Stimulated activated CD8-positive, alpha-beta memory T cell treated with anti-CD3 and anti-CD28 coated beads, Interleukin-2, amount 100 ng/mL, for 48 hours (primary cell): ENCODE measurements at regions not wholly inside any gene's neighbourhood (a gene's known extent, or its start where the extent isn't known, plus 50 kb on each side); places are given as distances from the start of the nearest gene placed in this dataset.
"Not testable (repeated sequence)": the region's sequence is repeated elsewhere in the genome, so short reads cannot be mapped to it uniquely, and the experiment has no call there.

Experiments used
- DNase-seq, 2 donors: peaks; one replicate each; pipeline ENCODE4 v3.0.0-alpha.2; 2020; ENCODE audit warnings: low read depth in 2 of 2

DNA sequence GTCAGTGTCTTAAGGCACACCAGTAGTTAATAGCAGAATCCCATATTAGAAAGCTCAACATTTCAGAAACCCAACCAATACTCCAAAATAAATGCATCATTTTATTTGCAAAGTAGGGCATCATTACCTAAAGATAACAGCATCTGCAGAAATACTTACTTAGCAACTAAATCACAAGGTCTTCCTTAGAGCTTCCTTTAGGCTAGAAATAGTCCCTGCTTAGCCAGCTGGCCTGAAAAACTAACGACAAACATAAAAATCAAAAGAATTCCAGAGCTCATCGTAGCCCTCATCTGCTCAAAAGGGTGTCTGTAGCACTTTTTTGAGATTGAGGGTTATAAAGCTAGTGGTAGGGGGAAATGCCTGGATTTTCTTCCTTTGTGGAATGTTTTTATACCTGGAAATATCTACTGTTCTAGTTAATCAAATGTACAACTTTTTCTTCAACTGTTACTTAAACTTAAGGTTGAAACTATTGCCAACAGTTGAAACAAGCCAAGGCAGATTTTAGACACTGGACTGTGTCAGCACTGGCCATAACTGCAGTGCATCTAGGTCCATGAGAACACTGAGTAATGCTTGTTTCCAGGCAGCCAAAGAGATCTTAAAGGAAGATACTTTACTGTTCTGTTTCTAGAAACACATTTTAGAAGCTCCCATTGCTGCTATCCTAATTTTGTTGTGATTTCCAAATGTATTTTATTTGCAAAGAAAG lies 129.4 kb upstream of the RASA1 start:
- DNase-seq, result no peak

DNA sequence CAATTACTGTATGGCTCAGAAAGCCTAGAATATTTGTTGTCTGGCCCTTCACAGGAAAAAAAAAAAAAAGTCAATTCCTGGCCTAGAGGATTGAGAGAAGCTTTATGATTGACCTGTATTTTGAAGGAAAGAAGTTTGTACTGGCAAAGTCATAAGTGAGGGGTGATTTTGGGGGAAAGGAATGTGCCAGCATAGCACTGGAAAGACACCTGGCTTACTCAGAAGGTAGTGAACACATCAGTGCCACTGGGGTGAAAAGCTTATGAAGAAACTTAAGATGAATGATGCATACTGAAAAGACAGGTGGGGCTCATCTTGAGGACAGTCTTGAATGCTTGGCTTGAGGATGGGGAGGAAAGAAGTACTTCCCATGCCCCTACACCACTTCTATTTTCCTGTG lies 127.9 kb upstream of the RASA1 start:
- DNase-seq, result no peak

DNA sequence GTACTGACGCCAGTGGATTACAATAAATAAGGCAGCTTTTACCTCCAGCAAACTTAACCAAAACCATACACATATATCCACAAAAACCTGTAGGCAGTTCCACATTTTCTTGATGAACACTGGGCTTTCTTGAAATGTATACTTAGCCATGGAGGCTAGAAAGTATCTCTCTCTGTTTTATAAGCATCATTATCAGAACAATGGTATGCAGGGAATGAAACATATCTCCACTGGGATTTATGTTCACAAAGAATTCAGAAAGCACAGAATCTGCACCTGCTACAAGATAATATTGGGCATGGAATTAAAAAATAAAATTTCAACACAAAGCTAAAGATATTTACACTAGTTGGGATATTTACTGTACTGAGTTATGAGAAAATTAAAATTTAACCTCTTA lies 126.1 kb upstream of the RASA1 start:
- DNase-seq, result no peak

DNA sequence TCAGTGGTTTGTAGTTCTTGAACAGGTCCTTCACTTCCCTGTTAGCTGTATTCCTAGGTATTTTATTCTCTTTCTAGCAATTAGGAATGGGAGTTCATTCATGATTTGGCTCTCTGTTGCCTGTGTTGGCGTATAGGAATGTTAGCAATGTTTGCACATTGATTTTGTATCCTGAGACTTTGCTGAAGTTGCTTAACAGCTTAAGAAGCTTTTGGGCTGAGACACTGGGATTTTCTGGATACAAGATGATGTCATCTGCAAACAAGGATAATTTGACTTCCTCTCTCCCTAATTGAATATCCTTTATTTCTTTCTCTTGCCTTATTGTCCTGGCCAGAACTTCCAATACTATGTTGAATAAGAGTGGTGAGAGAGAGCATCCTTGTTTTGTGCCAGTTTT lies 121.8 kb upstream of the RASA1 start:
- DNase-seq, result not testable (repeated sequence)

DNA sequence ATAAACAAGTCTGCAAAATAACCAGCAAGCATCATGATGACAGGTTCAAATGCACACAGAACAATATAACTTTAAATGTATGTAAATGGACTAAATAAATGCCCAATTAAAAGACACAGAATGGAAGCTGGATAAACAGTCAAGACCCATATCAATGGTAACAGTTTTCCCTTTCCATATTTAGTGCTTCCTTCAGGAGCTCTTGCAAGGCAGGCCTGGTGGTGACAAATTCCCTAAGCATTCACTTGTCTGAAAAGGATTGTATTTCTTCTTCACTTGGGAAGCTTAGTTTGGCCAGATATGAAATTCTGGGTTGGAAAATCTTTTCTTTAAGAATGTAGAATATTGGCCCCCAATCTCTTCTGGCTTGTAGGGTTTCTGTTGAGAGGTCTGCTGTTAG lies 120.2 kb upstream of the RASA1 start:
- no peak for DNase-seq

DNA sequence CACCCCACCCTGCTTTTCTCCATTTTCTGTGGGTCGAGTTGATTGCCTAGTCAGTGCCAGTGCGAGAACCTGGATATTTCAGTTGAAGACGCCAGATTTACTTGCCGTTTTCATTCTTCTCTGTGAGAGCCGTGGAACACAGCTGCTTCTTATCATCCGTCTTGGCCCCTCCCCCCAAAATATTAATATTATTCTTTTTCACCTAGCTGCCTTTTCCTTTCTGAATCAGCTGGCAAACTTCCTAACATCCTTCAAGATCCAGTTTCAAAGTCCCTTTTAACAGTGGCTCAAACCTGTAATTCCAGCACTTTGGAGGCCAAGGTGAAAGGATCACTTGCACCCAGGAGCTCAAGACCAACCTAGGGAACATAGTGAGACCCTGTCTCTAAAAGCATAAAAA lies 117.1 kb upstream of the RASA1 start:
- DNase-seq, result no peak

DNA sequence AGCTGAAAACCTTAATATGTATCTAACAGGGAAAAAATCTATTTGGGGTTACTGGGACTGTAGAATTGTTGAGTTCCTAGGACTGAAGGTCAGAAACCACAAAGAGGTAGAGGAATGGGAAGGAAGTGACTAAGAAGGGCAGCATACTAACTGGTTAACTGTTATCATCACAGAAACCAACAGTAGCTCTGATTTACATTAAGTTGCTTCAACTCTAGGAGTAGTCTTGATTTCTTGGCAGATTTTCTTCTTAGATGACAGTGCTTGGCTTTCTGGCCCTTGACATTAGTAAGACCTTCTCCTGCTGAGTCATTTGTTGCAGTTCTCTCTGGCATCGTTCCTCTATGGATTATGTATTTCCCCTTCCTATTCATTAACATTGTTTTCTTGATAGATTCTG lies 116.1 kb upstream of the RASA1 start:
- no peak for DNase-seq

DNA sequence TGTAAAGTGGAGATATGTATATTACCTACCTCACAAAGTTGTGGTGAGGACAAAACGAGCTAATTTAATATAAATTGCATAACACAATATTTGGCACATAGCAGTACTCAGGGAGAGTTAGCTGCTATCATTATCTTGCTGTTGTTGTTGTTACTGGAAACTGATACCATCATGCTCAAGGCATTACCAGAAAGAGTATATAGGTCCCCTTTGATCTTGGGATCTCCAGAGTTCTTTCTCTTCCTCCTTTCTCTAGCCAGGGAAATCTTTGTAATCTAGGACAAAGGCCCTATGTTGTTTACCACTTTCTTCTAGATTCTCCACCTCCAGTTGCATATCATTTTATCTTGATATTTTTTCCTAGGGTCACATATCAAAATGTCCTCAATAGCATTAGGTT lies 114.8 kb upstream of the RASA1 start:
- no peak for DNase-seq

DNA sequence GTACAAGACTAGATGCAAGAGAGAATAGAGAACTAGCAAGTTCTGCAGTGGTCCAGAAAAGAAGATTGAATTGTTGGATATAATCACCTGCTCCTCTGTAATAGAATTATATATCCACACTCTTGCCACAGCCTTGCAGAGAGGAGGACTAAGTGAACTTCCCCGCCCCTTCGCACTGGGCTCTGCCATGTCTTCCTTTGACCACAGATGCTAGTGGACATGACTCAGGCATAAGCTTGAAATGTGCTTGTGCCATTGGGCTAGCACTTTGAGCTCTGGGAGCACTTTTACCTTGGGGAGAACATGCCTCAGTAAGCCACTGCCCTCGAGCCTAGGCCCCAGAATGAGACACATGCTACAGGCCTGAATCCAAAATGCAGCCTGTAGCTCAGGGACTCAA lies 113.5 kb upstream of the RASA1 start:
- no peak for DNase-seq

DNA sequence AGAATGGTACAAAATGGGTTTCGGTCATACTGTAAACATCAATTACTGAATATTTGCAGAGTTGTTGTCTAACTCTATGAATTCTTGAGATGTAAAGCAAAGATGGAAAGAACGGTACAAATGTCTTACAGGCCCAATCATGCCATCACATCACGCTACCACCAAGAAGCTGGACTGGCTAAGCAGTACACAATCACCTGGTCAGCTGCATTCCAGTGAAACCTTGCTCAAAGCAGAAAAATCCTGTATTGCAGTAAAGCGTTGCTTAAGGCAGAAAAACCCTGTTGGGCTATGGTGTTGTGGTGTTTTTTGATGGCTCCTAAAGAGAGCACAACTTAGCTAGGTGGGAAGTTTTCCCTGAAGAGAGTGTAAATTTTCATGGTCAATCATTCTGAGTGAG lies 112.6 kb upstream of the RASA1 start:
- DNase-seq, result no peak

DNA sequence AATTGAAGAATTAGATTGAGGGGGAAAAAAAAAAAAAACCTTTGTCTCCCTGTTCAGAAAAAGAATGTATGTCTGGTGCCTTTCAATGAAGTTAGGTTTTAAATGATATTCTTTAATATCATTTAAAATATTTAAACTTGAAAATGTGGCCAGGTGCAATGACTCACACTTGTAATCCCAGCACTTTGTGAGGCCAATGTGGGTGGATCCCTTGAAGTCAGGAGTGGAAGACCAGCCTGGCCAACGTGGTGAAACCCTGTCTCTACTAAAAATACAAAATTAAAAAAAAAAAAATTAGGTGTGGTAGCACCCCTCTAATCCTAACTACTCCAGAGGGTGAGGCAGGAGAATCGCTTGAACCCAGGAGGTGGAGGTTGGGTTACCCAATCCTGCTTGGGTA lies 111.1 kb upstream of the RASA1 start:
- DNase-seq, result no peak

DNA sequence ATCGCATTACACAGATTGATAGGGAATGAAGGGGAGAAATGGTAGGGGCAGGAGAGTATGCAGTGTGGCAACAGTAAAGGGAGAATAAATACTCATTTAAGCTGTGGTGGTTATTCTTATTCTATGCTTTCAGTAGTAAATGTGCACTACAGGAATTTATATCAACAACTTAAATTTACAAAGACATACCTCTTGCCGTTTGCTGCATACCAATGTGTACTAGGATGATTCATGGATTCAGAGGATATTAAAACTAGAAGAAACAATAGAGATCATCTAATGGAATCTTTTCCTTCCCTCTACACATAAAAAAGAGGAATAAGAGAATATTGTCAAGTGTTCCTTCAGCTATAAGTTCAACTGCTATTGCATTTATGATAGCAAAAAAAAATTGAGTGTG lies 103.3 kb upstream of the RASA1 start:
- DNase-seq, result no peak

DNA sequence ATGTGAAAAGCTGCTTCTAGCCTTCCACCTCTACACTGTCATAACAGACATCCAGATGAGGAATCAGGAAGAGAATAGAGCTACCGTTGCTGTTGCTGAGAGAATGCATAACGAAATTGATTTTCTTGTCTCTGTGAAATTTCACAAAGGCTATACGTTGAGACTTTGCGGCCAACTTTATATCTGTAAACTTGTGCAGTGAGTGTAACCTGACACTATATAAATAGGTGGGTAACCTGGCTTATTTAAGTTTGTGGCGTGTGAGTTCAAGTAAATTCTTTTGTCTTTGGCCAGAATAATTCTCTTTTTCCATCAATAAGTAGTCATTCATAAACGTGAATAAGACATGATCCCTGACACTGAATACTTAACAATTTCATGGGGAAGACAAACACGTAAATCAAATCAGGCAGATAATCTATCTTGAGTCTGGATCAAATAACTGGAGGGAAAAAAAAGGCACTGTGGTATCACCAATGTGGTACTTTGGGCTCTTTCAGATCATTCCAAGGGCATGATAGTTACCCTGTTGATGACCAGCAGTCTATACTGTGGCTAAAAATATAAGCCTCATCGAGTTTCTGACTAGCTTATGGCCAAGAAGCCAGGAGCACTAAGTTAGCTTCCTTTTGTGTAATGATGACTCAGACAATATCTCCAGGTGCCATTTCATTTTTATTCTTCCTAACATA lies 98.2 kb upstream of the RASA1 start:
- DNase-seq, result no peak

DNA sequence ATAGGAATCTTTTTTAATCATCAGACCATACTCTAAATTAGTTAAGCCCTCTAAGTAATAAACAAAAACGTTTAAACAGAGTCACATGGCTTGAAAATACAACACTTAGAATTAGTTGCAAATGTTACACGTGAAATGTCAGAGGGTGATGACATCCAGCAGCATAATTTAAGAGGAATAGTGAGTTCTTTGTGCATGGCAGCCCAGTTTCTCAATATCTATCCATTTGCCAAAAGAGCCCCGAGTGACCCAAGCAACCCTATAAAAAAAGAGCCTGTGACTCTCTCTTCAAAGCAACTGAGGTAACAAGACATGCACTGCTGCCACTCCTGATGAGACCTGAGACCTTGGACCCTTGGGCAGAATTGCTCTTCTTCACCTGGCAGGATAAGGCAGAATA lies 96.9 kb upstream of the RASA1 start:
- no peak for DNase-seq

DNA sequence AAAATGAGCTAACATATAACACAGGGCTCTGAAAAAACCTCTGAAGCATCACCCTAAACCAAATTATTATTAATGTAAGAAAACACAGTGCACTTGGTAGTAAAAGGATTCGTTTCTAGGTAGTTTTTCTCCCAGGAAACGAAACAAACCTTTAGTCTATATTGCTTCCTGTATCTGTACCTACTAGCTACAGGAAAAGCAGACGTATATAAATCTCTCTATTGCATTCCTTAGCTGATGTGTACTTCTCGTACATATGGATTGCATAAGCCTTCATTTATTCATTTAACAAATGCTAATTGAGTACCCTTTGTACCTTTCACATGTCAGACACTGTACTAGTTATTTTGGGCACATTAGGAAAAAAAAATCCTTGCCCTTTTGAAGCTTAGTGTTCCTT lies 85.0 kb upstream of the RASA1 start:
- no peak for DNase-seq

DNA sequence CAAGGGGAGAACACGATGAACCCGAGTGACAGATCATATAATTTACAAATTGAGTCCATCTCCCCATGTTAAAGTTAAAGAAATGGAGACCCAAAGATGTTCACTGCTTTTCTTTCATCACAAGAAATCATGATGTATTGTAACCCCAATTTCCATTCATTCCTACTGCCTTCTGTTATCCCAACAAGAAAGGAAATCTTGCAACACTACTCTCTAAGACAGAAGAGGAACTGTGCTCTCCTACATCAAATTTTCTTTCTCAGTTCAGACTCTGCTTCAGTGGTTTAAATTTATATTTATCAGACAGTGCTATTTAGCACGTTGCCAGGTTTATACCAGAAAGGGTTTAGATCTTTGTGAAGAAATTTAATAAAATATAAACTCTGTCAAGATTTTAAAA lies 83.8 kb upstream of the RASA1 start:
- no peak for DNase-seq

DNA sequence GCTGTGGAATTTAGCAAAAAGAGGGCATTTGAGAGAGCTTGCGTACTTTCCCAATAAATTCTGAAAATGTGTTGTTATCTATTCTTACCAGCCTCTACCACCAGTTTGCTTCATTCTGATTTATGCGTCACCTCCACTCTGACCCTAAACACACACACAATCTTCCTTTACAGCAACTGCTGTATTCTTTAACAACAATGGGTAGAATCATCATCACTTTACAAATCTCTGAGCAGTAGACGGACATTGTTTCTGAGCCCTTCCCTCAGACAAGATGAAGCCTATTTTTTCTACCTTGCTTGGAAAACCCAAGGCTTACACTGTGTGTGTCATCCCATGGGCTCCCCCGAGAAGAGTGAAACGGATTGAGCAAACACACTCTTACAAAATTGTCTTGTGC lies 83.1 kb upstream of the RASA1 start:
- DNase-seq, result no peak

DNA sequence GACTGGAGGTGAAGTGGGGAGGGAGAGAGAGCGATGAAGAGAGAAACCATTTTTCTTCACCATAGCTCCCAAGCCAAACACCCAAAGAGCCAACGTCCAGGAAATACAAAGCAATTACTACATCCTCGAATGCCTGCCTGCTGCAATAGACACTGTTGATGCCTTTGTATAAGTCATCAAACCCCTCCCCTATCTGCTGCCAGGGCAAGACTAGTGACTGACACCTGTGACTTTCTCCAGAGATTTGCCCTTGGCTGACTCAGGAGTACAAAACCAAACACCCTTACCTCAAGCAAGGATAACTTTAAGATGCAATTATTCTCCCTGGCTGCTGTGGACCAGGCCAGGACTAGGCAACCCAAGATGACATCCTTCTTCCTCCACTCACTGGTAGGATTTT lies 81.8 kb upstream of the RASA1 start:
- DNase-seq, result no peak

DNA sequence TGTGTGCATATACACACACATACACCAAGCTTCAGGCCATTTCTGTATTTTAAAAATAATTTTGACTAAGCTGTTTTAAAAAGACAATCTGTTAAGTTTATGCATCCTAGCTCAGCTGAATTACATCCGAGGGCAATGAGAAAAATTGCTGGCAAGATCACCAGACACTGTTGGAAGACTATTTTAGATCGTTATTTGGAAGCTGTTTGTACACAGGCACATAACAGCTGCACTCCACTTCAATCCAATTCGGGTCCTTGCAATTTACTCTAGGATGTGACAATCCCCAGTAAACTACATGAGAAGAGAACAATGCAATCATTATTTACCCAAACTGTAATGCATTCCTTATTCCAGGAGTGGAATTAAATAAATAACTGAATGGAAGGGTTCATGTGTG lies 79.3 kb upstream of the RASA1 start:
- no peak for DNase-seq

DNA sequence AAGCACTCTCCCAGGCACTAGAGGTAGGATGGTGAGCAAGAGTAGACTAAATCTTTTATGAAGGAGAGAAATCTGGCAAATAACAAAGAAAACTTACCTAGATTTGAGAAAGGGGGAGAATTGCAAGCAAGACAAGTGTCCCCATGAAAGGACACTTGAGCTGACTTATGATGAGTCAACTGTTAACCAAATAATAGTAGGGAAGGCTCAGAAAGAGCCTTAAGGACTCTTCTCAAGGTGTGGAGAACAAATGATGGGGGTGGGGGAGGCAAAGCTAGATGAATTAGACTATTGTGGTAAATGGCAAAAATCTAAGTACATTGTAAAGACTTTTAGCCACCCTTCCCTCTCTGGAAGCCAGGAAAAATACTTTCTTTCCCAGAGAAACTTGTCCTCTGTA lies 77.6 kb upstream of the RASA1 start:
- no peak for DNase-seq

DNA sequence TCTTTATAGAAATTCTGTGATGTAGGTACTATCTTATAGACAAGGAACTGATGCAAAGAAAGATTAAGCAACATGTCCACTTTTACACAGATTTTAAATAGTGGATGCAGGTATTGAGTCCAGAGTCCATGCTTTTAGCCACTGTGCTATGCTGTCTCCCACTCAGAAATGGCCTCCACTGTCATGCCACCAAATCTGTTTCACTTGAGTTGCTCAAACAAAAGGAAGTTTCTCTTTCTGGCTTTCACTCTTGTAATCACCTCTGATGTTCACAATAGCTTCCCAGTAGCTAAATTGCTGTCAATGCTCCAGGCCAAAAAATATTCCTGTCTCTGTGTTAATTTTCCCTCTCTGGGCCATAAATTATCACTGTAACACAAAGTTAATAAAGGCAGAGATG lies 77.0 kb upstream of the RASA1 start:
- DNase-seq, result no peak

DNA sequence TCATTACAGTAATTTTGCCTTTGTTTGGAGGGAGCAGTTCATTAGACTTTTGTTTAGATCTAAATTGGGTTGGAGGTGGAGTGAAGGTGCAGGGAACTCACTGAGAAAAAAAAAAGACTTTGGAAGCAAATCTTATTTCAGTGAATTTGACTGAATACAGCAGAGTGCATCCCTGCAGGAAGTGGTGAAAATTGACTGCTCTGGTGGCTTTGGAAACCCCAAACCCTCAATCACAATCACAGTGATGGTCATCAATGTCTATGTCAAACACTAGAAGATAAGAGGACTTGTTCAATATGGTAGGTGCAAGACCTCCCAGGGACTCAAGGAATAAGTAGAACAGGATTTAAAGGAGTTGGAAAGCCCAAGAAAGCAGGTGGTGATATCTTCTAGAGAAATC lies 76.0 kb upstream of the RASA1 start:
- no peak for DNase-seq

DNA sequence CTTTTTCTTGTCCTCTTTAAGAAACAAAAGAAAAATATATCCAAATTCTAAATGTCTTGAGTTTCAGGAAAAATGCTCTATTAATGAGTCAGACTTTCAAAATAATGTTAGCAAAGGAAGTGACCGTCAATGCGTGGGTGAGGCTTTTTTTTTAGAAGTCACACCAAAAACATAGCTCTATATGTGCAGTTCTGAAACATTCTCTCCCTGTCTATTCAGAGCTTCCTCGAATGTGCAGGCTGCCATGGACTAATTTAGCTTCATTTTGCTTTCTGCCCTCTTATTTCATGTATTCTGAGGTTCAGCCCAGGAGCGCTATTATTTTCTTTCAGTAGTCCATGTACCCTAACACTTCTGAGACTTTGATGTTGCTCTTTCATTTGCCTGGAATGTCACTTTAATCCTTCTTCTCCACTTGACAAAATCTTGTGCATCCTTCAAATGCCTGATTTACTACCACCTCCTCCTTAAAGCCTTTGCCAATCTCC lies 72.5 kb upstream of the RASA1 start:
- DNase-seq, result peak in 1 of 2 donors; percentile 5

DNA sequence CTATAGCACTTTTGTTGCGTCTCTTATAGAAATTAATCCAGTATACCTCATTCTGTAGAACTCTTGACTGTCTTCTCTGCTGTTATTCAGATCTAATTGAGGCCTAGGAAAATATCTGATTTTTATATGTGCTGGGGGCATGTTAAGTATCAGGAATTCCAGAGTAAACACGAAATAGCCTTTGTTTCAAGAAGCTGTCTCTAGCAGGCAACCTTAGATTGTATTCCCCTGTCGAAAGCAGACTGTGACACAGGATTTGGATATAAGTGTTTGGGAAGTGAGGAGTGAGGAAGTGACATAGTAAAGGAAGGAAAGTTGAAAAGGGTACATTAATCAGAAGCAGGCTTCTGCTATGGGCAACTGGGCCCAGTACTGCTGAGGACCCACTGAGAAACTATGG lies 72.1 kb upstream of the RASA1 start:
- DNase-seq, result no peak
